Adrenal gland (tissue), 5 donors: ENCODE measurements at regions not wholly inside any gene's neighbourhood (a gene's known extent, or its start where the extent isn't known, plus 50 kb on each side); places are given as distances from the start of the nearest gene placed in this dataset.

Experiments
- CTCF ChIP-seq, 6 experiments: fragments of 450-650 bp in 4 of 6; fragments of 200-600 bp in 2 of 6; sonication (generic) in 1 of 6; IDR thresholded peaks; 1 replicate in 5 of 6; 2 replicates in 1 of 6; pipeline versions ENCODE4 v1.5.1 to v1.8.0; 2016 to 2021; ENCODE audit warnings: antibody characterized with exemption in 6 of 6, mild to moderate bottlenecking in 2 of 6, moderate library complexity in 1 of 6
- POLR2A ChIP-seq, 2 donors: fragments of 450-650 bp; IDR thresholded peaks; one replicate each; pipeline ENCODE4 v1.6.1; 2017; ENCODE audit warnings: antibody characterized with exemption in 2 of 2, mild to moderate bottlenecking in 2 of 2, moderate library complexity in 1 of 2
- donor health status: DM: no; HTN: no; CAD: no.

- TF ChIP-seq CTCF (IDR thresholded peaks at IDR 0.05), result no peak
- no peak for TF ChIP-seq POLR2A (IDR thresholded peaks at IDR 0.05)
Measured at GRCh38 chr7:109646124-109646523, 1076.5 kb downstream of the DNAJB9 start.
